Natural killer cell (primary cell): ENCODE measurements at regions not wholly inside any gene's neighbourhood (a gene's known extent, or its start where the extent isn't known, plus 50 kb on each side); places are given as distances from the start of the nearest gene placed in this dataset.
A peak's percentile ranks its signal among the peaks of the same experiment; 100 is the strongest.

ENCODE experiments used
- ATAC-seq, 3 donors: fragments of 150-1000 bp in 2 of 3; fragments of 200-7000 bp in 1 of 3; cut with Tn5 transposase; 1 replicate in 1 of 3; 2 replicates in 2 of 3; pipeline ENCODE4 v1.10.0; 2021; ENCODE audit warnings: mild to moderate bottlenecking in 2 of 3, moderate library complexity in 2 of 3
- DNase-seq, 2 donors: peaks; one replicate each; pipeline versions ENCODE4 v3.0.0 to v3.0.0-alpha.2; 2013 to 2021; ENCODE audit warnings: mixed read lengths in 1 of 2
- H3K27ac ChIP-seq: one replicate; pipeline ENCODE4 v1.5.1; 2013; ENCODE audit warnings: mild to moderate bottlenecking, low read length
- H3K27me3 ChIP-seq: one replicate; pipeline ENCODE4 v1.6.1; 2013; ENCODE audit warnings: low read length; ENCODE audit not compliant: control insufficient read depth, insufficient read depth
- H3K36me3 ChIP-seq: one replicate; pipeline ENCODE4 v1.6.1; 2013; ENCODE audit warnings: low read length; ENCODE audit not compliant: control insufficient read depth, insufficient read depth
- H3K4me1 ChIP-seq: one replicate; pipeline ENCODE4 v1.6.1; 2013; ENCODE audit warnings: low read length; ENCODE audit not compliant: control insufficient read depth, insufficient read depth
- H3K4me3 ChIP-seq: one replicate; pipeline ENCODE4 v1.5.1; 2013; ENCODE audit warnings: low read length
- H3K9me3 ChIP-seq: one replicate; pipeline ENCODE4 v1.6.1; 2013; ENCODE audit warnings: low read length; ENCODE audit not compliant: control insufficient read depth, insufficient read depth
- H3K27ac Mint-ChIP-seq, 2 donors: one replicate each; pipeline ENCODE4 v1.8.0; 2022; ENCODE audit warnings: mild to moderate bottlenecking in 2 of 2, mixed read lengths in 2 of 2, moderate library complexity in 1 of 2
- H3K27me3 Mint-ChIP-seq, 2 donors: one replicate each; pipeline ENCODE4 v1.8.0; 2022; ENCODE audit warnings: low read depth in 2 of 2, mixed read lengths in 2 of 2
- H3K36me3 Mint-ChIP-seq: one replicate; pipeline ENCODE4 v1.8.0; 2022; ENCODE audit warnings: mixed read lengths
- H3K4me1 Mint-ChIP-seq, 2 donors: one replicate each; pipeline ENCODE4 v1.8.0; 2022; ENCODE audit warnings: mixed read lengths in 2 of 2
- H3K4me3 Mint-ChIP-seq: one replicate; pipeline ENCODE4 v1.8.0; 2022; ENCODE audit warnings: mild to moderate bottlenecking, moderate library complexity, mixed read lengths
- H3K9me3 Mint-ChIP-seq, 2 donors: one replicate each; pipeline ENCODE4 v1.8.0; 2022; ENCODE audit warnings: mixed read lengths in 2 of 2
- CTCF ChIP-seq: fragments of 200-600 bp; IDR thresholded peaks from one replicate; pipeline ENCODE4 v1.8.0; 2022; ENCODE audit warnings: antibody characterized with exemption
- WGBS: methylation state at CpG from one replicate; pipeline ENCODE4 v1.1.7; 2013; ENCODE audit warnings: missing lambda C conversion rate; ENCODE audit not compliant: insufficient coverage; 5-methylcytosine and 5-hydroxymethylcytosine counted together
- intact Hi-C: fragments of 100-400 bp; cut with micrococcal nuclease; formaldehyde crosslinking; loops from one replicate; pipeline ENCODE4 v1.14.2; 2022

- no peak overlapping the region for H3K4me3 Mint-ChIP-seq
- H3K36me3 ChIP-seq = no peaks in the 10 kb centered on the region
- peaks cover 7% of the 10 kb centered on the region for H3K4me1 ChIP-seq
- no peaks in the 10 kb centered on the region for H3K27me3 Mint-ChIP-seq
- ATAC-seq (no peak), DNase-seq (no peak)
- peaks cover 38 to 40% of the 10 kb centered on the region in 2 donors for H3K4me1 Mint-ChIP-seq
- H3K4me3 ChIP-seq = no peak overlapping the region
- H3K9me3 ChIP-seq = no peaks in the 10 kb centered on the region
- intact Hi-C loops = no loop called here
- 93% methylated on average over 5 of the region's 5 CpGs for WGBS
- TF ChIP-seq CTCF = no peak
- H3K27ac Mint-ChIP-seq = no peak overlapping the region
- no peaks in the 10 kb centered on the region for H3K9me3 Mint-ChIP-seq
- no peaks in the 10 kb centered on the region for H3K36me3 Mint-ChIP-seq
- no peak overlapping the region for H3K27ac ChIP-seq
- no peaks in the 10 kb centered on the region for H3K27me3 ChIP-seq
Observed at GRCh38 chr4:71269233-71269632, 69.6 kb upstream of the SLC4A4 start.

GRCh38 chr4:71270901-71271300 lies 67.9 kb upstream of the SLC4A4 start:
- no peak overlapping the region for H3K27ac ChIP-seq
- peak; percentile 62 to 82 (median 77) for ATAC-seq
- Mint-ChIP-seq H3K4me1 (peaks cover 45 to 55% of the 10 kb centered on the region in 2 donors), H3K27me3 (no peaks in the 10 kb centered on the region), H3K36me3 (no peaks in the 10 kb centered on the region), H3K4me3 (no peak overlapping the region), H3K9me3 (no peaks in the 10 kb centered on the region), H3K27ac (no peak overlapping the region)
- H3K4me3 ChIP-seq = no peak overlapping the region
- no peaks in the 10 kb centered on the region for H3K27me3 ChIP-seq
- peak; percentile 53 for TF ChIP-seq CTCF
- H3K9me3 ChIP-seq = no peaks in the 10 kb centered on the region
- H3K4me1 ChIP-seq = peaks cover 16% of the 10 kb centered on the region
- WGBS = 9% methylated on average over 1 of the region's 1 CpG
- no peaks in the 10 kb centered on the region for H3K36me3 ChIP-seq
- intact Hi-C loops = loop anchor here (1.0 to 5.0 kb wide), 3 partner anchors 442 to 1746 kb away; no protein-coding TSS in a partner anchor
- peak; percentile 31 to 60 for DNase-seq

GRCh38 chr4:71272976-71273375 lies 65.8 kb upstream of the SLC4A4 start:
- intact Hi-C loops = loop anchor here (5.0 kb wide), 1 partner anchor 1744 kb away; no protein-coding TSS in a partner anchor
- H3K4me1 ChIP-seq = peaks cover 14% of the 10 kb centered on the region
- no peak overlapping the region for H3K27ac ChIP-seq
- DNase-seq (no peak), ATAC-seq (no peak)
- Mint-ChIP-seq H3K27ac (no peak overlapping the region), H3K36me3 (no peaks in the 10 kb centered on the region), H3K27me3 (no peaks in the 10 kb centered on the region), H3K4me1 (peaks cover 45 to 55% of the 10 kb centered on the region in 2 donors), H3K4me3 (no peak overlapping the region), H3K9me3 (peaks cover 0 to 3% of the 10 kb centered on the region in 2 donors)
- H3K4me3 ChIP-seq = no peak overlapping the region
- WGBS = no CpG with 5 or more reads among the region's 1 CpG
- no peak for TF ChIP-seq CTCF
- H3K27me3 ChIP-seq = no peaks in the 10 kb centered on the region
- H3K36me3 ChIP-seq = no peaks in the 10 kb centered on the region
- no peaks in the 10 kb centered on the region for H3K9me3 ChIP-seq

GRCh38 chr4:71275004-71275403 lies 63.8 kb upstream of the SLC4A4 start:
- Mint-ChIP-seq H3K27me3 (no peaks in the 10 kb centered on the region), H3K4me1 (peaks cover 41 to 46% of the 10 kb centered on the region in 2 donors), H3K36me3 (no peaks in the 10 kb centered on the region), H3K9me3 (peaks cover 0 to 3% of the 10 kb centered on the region in 2 donors), H3K4me3 (peak overlapping the region; percentile 86), H3K27ac (peak overlapping the region; percentile 74 to 83)
- Histone ChIP-seq H3K4me1 (peaks cover 14% of the 10 kb centered on the region), H3K4me3 (no peak overlapping the region), H3K36me3 (no peaks in the 10 kb centered on the region), H3K27me3 (no peaks in the 10 kb centered on the region), H3K27ac (no peak overlapping the region), H3K9me3 (no peaks in the 10 kb centered on the region)
- ATAC-seq (no peak), DNase-seq (no peak)
- no peak for TF ChIP-seq CTCF
- intact Hi-C loops = no loop called here
